ENCODE measurements at regions not wholly inside any gene's neighbourhood (a gene's known extent, or its start where the extent isn't known, plus 50 kb on each side); places are given as distances from the start of the nearest gene placed in this dataset.

GRCh38 chr18:27899893-27900292 is 277.0 kb downstream of the CDH2 start:
- H3K27ac ChIP-seq, result no peak overlapping the region
- H3K79me2 ChIP-seq, result no peaks in the 10 kb centered on the region
- H3K4me2 ChIP-seq (ENCODE audit: low read length), result no peak overlapping the region
- H3K4me1 ChIP-seq, result peaks cover 5% of the 10 kb centered on the region
- H3K36me3 ChIP-seq (ENCODE audit: control insufficient read depth, insufficient read depth, low read length), result no peaks in the 10 kb centered on the region
- TF ChIP-seq CTCF (IDR thresholded peaks at IDR 0.05), result no peak
- no peaks in the 10 kb centered on the region for H3K27me3 ChIP-seq (ENCODE audit: control insufficient read depth, insufficient read depth, low read length)
- H3K4me3 ChIP-seq (ENCODE audit: low read depth, low read length), result no peak overlapping the region
- no peak overlapping the region for H2AFZ ChIP-seq
- no peaks in the 10 kb centered on the region for H3K9me3 ChIP-seq (ENCODE audit: control insufficient read depth, low read length)
- no peak overlapping the region for H3K9ac ChIP-seq

- peak overlapping the region; percentile 31 for H2AFZ ChIP-seq
- no peaks in the 10 kb centered on the region for H3K27me3 ChIP-seq (ENCODE audit: control insufficient read depth, insufficient read depth, low read length)
- no peak overlapping the region for H3K4me2 ChIP-seq (ENCODE audit: low read length)
- no peak for TF ChIP-seq CTCF (IDR thresholded peaks at IDR 0.05)
- no peak overlapping the region for H3K4me3 ChIP-seq (ENCODE audit: low read depth, low read length)
- H3K27ac ChIP-seq, result no peak overlapping the region
- H3K4me1 ChIP-seq, result peaks cover 4% of the 10 kb centered on the region
- no peaks in the 10 kb centered on the region for H3K9me3 ChIP-seq (ENCODE audit: control insufficient read depth, low read length)
- no peaks in the 10 kb centered on the region for H3K36me3 ChIP-seq (ENCODE audit: control insufficient read depth, insufficient read depth, low read length)
- H3K9ac ChIP-seq, result no peak overlapping the region
- H3K79me2 ChIP-seq, result no peaks in the 10 kb centered on the region
Observed at GRCh38 chr18:27894746-27895145, 282.2 kb downstream of the CDH2 start.

- Histone ChIP-seq H3K4me2 (ENCODE audit: low read length) (no peak overlapping the region), H3K9ac (no peak overlapping the region), H3K79me2 (no peaks in the 10 kb centered on the region), H2AFZ (peak overlapping the region; percentile 51), H3K27ac (no peak overlapping the region), H3K4me1 (no peaks in the 10 kb centered on the region), H3K9me3 (ENCODE audit: control insufficient read depth, low read length) (no peaks in the 10 kb centered on the region), H3K36me3 (ENCODE audit: control insufficient read depth, insufficient read depth, low read length) (no peaks in the 10 kb centered on the region), H3K4me3 (ENCODE audit: low read depth, low read length) (no peak overlapping the region), H3K27me3 (ENCODE audit: control insufficient read depth, insufficient read depth, low read length) (no peaks in the 10 kb centered on the region)
- TF ChIP-seq CTCF (IDR thresholded peaks at IDR 0.05), result no peak
Observed at GRCh38 chr18:27887711-27888495, 289.0 kb downstream of the CDH2 start.

GRCh38 chr18:27887287-27887686 is 289.6 kb downstream of the CDH2 start:
- no peaks in the 10 kb centered on the region for H3K79me2 ChIP-seq
- no peak overlapping the region for H3K4me2 ChIP-seq (ENCODE audit: low read length)
- no peaks in the 10 kb centered on the region for H3K4me1 ChIP-seq
- H2AFZ ChIP-seq, result no peak overlapping the region
- TF ChIP-seq CTCF (IDR thresholded peaks at IDR 0.05), result no peak
- H3K9ac ChIP-seq, result no peak overlapping the region
- no peak overlapping the region for H3K4me3 ChIP-seq (ENCODE audit: low read depth, low read length)
- no peaks in the 10 kb centered on the region for H3K27me3 ChIP-seq (ENCODE audit: control insufficient read depth, insufficient read depth, low read length)
- H3K9me3 ChIP-seq (ENCODE audit: control insufficient read depth, low read length), result no peaks in the 10 kb centered on the region
- no peak overlapping the region for H3K27ac ChIP-seq
- no peaks in the 10 kb centered on the region for H3K36me3 ChIP-seq (ENCODE audit: control insufficient read depth, insufficient read depth, low read length)

- no peaks in the 10 kb centered on the region for H3K79me2 ChIP-seq
- no peak overlapping the region for H3K4me2 ChIP-seq (ENCODE audit: low read length)
- no peak for TF ChIP-seq CTCF (IDR thresholded peaks at IDR 0.05)
- no peak overlapping the region for H3K4me3 ChIP-seq (ENCODE audit: low read depth, low read length)
- no peaks in the 10 kb centered on the region for H3K9me3 ChIP-seq (ENCODE audit: control insufficient read depth, low read length)
- H3K4me1 ChIP-seq, result no peaks in the 10 kb centered on the region
- H3K27me3 ChIP-seq (ENCODE audit: control insufficient read depth, insufficient read depth, low read length), result no peaks in the 10 kb centered on the region
- no peaks in the 10 kb centered on the region for H3K36me3 ChIP-seq (ENCODE audit: control insufficient read depth, insufficient read depth, low read length)
- H3K27ac ChIP-seq, result no peak overlapping the region
- H2AFZ ChIP-seq, result no peak overlapping the region
- no peak overlapping the region for H3K9ac ChIP-seq
Observed at GRCh38 chr18:27879540-27879939, 297.4 kb downstream of the CDH2 start.

Measured in parathyroid adenoma (tissue), 2 donors.